DLD1 (cell line): ENCODE measurements at regions not wholly inside any gene's neighbourhood (a gene's known extent, or its start where the extent isn't known, plus 50 kb on each side); places are given as distances from the start of the nearest gene placed in this dataset.
"Not testable (repeated sequence)": the region's sequence is repeated elsewhere in the genome, so short reads cannot be mapped to it uniquely, and the experiment has no call there.

Experiments
- in situ Hi-C: cut with HindIII; loops from 2 replicates; pipeline ENCODE4 v1.10.0; 2017; ENCODE audit warnings: low sequenced_read_pairs

- in situ Hi-C loops: no loop called here
Measured at GRCh38 chr3:190193210-190193609, 72.5 kb upstream of the P3H2 start.

- in situ Hi-C loops: no loop called here
Measured at GRCh38 chr3:190192739-190193138, 72.0 kb upstream of the P3H2 start.

- in situ Hi-C loops: no loop called here
Measured at GRCh38 chr3:190192087-190192486, 71.4 kb upstream of the P3H2 start.

GRCh38 chr3:190188197-190188596 lies 67.5 kb upstream of the P3H2 start:
- in situ Hi-C loops: no loop called here

GRCh38 chr3:190183121-190183520 lies 62.4 kb upstream of the P3H2 start:
- in situ Hi-C loops: no loop called here

GRCh38 chr3:190182418-190183043 lies 61.8 kb upstream of the P3H2 start:
- in situ Hi-C loops: no loop called here

- in situ Hi-C loops: no loop called here
Measured at GRCh38 chr3:190180268-190180667, 59.6 kb upstream of the P3H2 start.

GRCh38 chr3:190178779-190179178 lies 58.1 kb upstream of the P3H2 start:
- in situ Hi-C loops: no loop called here

GRCh38 chr3:190176933-190177525 lies 56.3 kb upstream of the P3H2 start:
- in situ Hi-C loops: not testable (repeated sequence)

- in situ Hi-C loops: not testable (repeated sequence)
Measured at GRCh38 chr3:190176106-190176505, 55.4 kb upstream of the P3H2 start.

- in situ Hi-C loops: no loop called here
Measured at GRCh38 chr3:190175490-190175889, 54.8 kb upstream of the P3H2 start.

GRCh38 chr3:190174471-190174870 lies 53.8 kb upstream of the P3H2 start:
- in situ Hi-C loops: no loop called here

GRCh38 chr3:190173426-190173825 lies 52.7 kb upstream of the P3H2 start:
- in situ Hi-C loops: no loop called here

- in situ Hi-C loops: no loop called here
Measured at GRCh38 chr3:190172751-190173150, 52.1 kb upstream of the P3H2 start.
